Thyroid gland (tissue), 4 donors: ENCODE measurements at regions not wholly inside any gene's neighbourhood (a gene's known extent, or its start where the extent isn't known, plus 50 kb on each side); places are given as distances from the start of the nearest gene placed in this dataset.

ENCODE experiments used
- DNase-seq, 2 donors: peaks; one replicate each; pipeline ENCODE4 v3.0.0-alpha.2; 2019
- H3K27ac ChIP-seq, 3 donors: fragments of 200-600 bp; sonication (generic); 1 replicate in 2 of 3; 2 replicates in 1 of 3; pipeline ENCODE4 v1.5.1; 2016 to 2019; ENCODE audit warnings: mild to moderate bottlenecking in 1 of 3, moderate library complexity in 1 of 3
- H3K27me3 ChIP-seq: fragments of 200-600 bp; sonication (generic); one replicate; pipeline ENCODE4 v1.5.1; 2019
- H3K36me3 ChIP-seq, 2 donors: fragments of 200-600 bp; sonication (generic); one replicate each; pipeline ENCODE4 v1.5.1; 2016 to 2019
- H3K4me1 ChIP-seq, 2 donors: fragments of 200-600 bp; sonication (generic); one replicate each; pipeline ENCODE4 v1.5.1; 2017 to 2019
- H3K4me3 ChIP-seq, 3 donors: fragments of 200-600 bp; sonication (generic); replicated peaks in 1 of 3; 1 replicate in 2 of 3; 2 replicates in 1 of 3; pipeline ENCODE4 v1.5.1; 2016; ENCODE audit warnings: mild to moderate bottlenecking in 1 of 3
- H3K9me3 ChIP-seq: fragments of 200-600 bp; sonication (generic); one replicate; pipeline ENCODE4 v1.5.1; 2017
- POLR2A ChIP-seq, 2 donors: fragments of 450-650 bp; IDR thresholded peaks; one replicate each; pipeline ENCODE4 v1.6.1; 2017; ENCODE audit warnings: antibody characterized with exemption in 2 of 2, mild to moderate bottlenecking in 2 of 2, moderate library complexity in 1 of 2
- WGBS, 2 donors: methylation state at CpG; one replicate each; pipeline ENCODE4 v1.1.5; 2017; 5-methylcytosine and 5-hydroxymethylcytosine counted together
- intact Hi-C: fragments of 100-400 bp; cut with DNase I; formaldehyde crosslinking; loops from one replicate; pipeline ENCODE4 v1.15.1; 2023
- TF ChIP-seq, protein P1 (sequence below), 6 experiments: fragments of 200-600 bp in 3 of 6; fragments of 450-650 bp in 3 of 6; sonication (generic) in 3 of 6; IDR thresholded peaks; one replicate each; pipeline ENCODE4 v1.5.1; 2016 to 2019; ENCODE audit warnings: antibody characterized with exemption in 6 of 6, mild to moderate bottlenecking in 2 of 6, inconsistent platforms in 1 of 6, moderate library complexity in 1 of 6

DNA sequence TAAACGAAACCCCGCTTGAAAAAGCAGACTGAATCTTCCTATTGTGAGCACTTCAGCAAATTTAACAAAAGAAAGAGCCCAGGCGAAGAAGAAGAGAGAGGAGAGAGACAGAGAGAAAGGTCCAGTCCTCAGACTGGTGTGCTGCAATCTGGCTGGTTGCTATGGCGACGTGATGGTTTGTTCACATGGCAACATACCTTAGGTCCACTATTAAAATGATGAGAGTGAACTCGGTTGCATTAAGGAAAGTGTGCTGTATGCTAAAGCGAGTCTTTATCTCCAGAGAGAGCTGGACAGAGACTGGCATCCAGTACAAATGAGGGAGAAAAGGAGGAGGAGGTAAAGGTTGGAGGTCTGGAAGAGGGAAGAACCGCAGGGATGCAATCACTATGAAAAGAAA, 271.8 kb upstream of the ZFHX3 start:
- Histone ChIP-seq H3K9me3 (no peaks in the 10 kb centered on the region), H3K27ac (no peak overlapping the region), H3K27me3 (no peaks in the 10 kb centered on the region), H3K4me1 (no peaks in the 10 kb centered on the region), H3K36me3 (no peaks in the 10 kb centered on the region), H3K4me3 (no peak overlapping the region)
- WGBS, 2 donors = 91 to 92% methylated on average over 8 of the region's 8 CpGs
- no peak for TF ChIP-seq POLR2A (IDR thresholded peaks at IDR 0.05)
- TF ChIP-seq, protein P1, sequence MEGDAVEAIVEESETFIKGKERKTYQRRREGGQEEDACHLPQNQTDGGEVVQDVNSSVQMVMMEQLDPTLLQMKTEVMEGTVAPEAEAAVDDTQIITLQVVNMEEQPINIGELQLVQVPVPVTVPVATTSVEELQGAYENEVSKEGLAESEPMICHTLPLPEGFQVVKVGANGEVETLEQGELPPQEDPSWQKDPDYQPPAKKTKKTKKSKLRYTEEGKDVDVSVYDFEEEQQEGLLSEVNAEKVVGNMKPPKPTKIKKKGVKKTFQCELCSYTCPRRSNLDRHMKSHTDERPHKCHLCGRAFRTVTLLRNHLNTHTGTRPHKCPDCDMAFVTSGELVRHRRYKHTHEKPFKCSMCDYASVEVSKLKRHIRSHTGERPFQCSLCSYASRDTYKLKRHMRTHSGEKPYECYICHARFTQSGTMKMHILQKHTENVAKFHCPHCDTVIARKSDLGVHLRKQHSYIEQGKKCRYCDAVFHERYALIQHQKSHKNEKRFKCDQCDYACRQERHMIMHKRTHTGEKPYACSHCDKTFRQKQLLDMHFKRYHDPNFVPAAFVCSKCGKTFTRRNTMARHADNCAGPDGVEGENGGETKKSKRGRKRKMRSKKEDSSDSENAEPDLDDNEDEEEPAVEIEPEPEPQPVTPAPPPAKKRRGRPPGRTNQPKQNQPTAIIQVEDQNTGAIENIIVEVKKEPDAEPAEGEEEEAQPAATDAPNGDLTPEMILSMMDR (IDR thresholded peaks at IDR 0.05) = no peak
- DNase-seq = no peak
- intact Hi-C loops = loop anchor here (5.0 kb wide), 1 partner anchor 48 kb away; no protein-coding TSS in a partner anchor

DNA sequence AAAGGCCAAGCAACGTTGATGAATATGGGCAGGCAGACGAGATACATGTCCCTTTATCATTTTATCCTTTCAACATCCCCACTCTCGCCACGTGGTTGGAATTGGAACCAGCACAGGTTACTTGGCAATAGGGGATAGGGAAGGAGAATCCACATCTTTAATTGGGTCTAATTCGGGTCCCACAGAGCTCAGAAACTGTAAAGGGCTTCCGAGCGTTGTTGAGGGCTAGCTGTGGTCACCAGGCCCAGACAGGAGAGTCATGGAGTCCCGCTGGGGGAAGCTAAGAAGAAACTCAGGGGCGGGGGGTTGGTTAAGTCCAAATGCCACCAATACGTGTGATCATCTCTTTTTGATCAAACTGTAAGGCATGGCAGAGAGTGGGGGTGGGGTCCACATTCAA, 271.3 kb upstream of the ZFHX3 start:
- intact Hi-C loops = loop anchor here (5.0 kb wide), 1 partner anchor 48 kb away; no protein-coding TSS in a partner anchor

DNA sequence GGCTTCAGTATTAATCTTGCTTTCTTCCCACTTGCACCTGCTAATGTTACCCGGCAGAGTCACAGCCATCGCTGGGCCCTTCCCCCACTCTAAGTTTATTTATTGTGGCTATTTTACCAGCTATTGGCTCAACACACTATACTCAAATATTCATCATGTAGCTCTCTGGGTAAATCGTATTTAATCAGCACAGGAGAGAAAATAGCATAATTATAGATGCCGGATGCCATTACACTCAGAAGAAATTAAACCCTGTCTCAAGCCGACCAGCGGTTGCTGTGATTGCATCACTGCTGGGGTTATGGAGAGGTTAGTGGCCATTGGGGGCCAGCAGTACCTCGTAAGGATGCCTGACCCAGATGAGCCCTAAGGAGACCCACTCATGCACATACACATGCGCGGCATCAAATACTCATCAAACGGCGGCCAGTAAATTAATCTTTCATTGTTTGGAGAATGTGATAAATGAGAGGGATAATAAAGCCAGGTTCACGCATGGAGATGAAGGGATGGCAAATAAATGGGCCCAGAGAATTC, 269.5 kb upstream of the ZFHX3 start:
- Histone ChIP-seq H3K27ac (no peak overlapping the region), H3K4me3 (no peak overlapping the region), H3K4me1 (peaks cover 0 to 2% of the 10 kb centered on the region in 2 donors), H3K9me3 (no peaks in the 10 kb centered on the region), H3K36me3 (no peaks in the 10 kb centered on the region), H3K27me3 (no peaks in the 10 kb centered on the region)
- intact Hi-C loops = loop anchor here (5.0 kb wide), 1 partner anchor 50 kb away; no protein-coding TSS in a partner anchor
- WGBS, 2 donors = 83 to 89% methylated on average over 12 of the region's 12 CpGs
- TF ChIP-seq, protein P1 (IDR thresholded peaks at IDR 0.05) = no peak
- no peak for TF ChIP-seq POLR2A (IDR thresholded peaks at IDR 0.05)
- DNase-seq = no peak

More for the DNA sequence above, 271.3 kb upstream of the ZFHX3 start:
- WGBS, 2 donors = 75 to 78% methylated on average over 10 of the region's 10 CpGs
- Histone ChIP-seq H3K4me1 (no peaks in the 10 kb centered on the region), H3K4me3 (no peak overlapping the region), H3K9me3 (no peaks in the 10 kb centered on the region), H3K27ac (no peak overlapping the region), H3K27me3 (no peaks in the 10 kb centered on the region), H3K36me3 (no peaks in the 10 kb centered on the region)
- no peak for TF ChIP-seq POLR2A (IDR thresholded peaks at IDR 0.05)
- TF ChIP-seq, protein P1 (IDR thresholded peaks at IDR 0.05) = no peak
- no peak for DNase-seq

DNA sequence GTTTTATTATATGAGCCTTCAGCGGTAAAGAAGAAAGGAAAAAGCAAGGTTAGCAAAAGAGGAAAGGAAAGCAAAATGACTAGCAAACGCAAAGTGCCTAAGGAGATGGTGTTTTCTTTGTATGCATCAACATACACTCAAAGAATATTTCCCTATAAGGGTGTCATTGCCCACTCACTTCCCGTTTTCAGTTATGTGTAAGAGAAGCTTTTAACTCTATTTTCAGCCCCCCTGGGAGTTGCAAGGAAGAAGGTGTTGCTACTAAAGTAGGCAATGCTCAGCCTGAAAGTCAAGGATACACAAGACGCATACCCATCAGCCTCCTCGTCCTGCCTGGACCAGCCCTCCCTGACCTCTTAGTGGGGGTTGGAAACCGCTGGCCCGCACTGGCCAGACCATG, 267.7 kb upstream of the ZFHX3 start:
- Histone ChIP-seq H3K36me3 (no peaks in the 10 kb centered on the region), H3K9me3 (no peaks in the 10 kb centered on the region), H3K27me3 (no peaks in the 10 kb centered on the region), H3K4me1 (peaks cover 6 to 8% of the 10 kb centered on the region in 2 donors), H3K4me3 (no peak overlapping the region), H3K27ac (no peak overlapping the region)
- WGBS, 2 donors = 81 to 86% methylated on average over 7 of the region's 7 CpGs
- no peak for DNase-seq
- intact Hi-C loops = loop anchor here (5.0 kb wide), 1 partner anchor 52 kb away; no protein-coding TSS in a partner anchor
- TF ChIP-seq POLR2A (IDR thresholded peaks at IDR 0.05) = no peak
- TF ChIP-seq, protein P1 (IDR thresholded peaks at IDR 0.05) = no peak

DNA sequence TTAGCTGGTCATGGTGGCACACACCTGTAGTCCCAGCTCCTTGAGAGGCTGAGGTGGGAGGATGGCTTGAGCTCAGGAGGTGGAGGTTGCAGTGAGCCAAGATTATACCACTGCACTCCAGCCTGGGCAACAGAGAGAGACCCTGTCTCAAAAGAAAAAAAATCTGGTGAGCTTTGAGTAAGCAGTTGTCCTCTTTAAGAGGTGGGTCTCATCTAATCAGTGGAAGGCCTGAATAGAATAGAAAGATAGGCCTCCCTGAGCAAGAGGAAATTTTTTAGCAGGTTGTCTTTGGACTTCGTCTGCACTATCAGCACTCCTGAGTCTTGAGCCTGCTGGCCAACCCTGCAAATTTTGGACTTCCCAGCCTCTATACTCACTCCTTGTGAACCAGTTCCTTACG, 266.0 kb upstream of the ZFHX3 start:
- H3K27ac ChIP-seq = no peak overlapping the region
- no peaks in the 10 kb centered on the region for H3K27me3 ChIP-seq
- WGBS, 2 donors = 92 to 94% methylated on average over 2 of the region's 2 CpGs
- TF ChIP-seq, protein P1 (IDR thresholded peaks at IDR 0.05) = no peak
- no peak for TF ChIP-seq POLR2A (IDR thresholded peaks at IDR 0.05)
- H3K36me3 ChIP-seq = no peaks in the 10 kb centered on the region
- DNase-seq = no peak
- peaks cover 6 to 8% of the 10 kb centered on the region in 2 donors for H3K4me1 ChIP-seq
- H3K9me3 ChIP-seq = no peaks in the 10 kb centered on the region
- intact Hi-C loops = no loop called here
- no peak overlapping the region for H3K4me3 ChIP-seq
